Uterus (tissue), 2 donors: ENCODE measurements at regions not wholly inside any gene's neighbourhood (a gene's known extent, or its start where the extent isn't known, plus 50 kb on each side); places are given as distances from the start of the nearest gene placed in this dataset.

Experiments used
- POLR2A ChIP-seq, 2 donors: fragments of 450-650 bp; IDR thresholded peaks; one replicate each; pipeline ENCODE4 v1.6.1; 2016; ENCODE audit warnings: antibody characterized with exemption in 2 of 2, mild to moderate bottlenecking in 1 of 2, moderate library complexity in 1 of 2
- TF ChIP-seq, protein P1 (sequence below), 4 experiments: fragments of 200-600 bp in 2 of 4; fragments of 450-650 bp in 2 of 4; sonication (generic) in 2 of 4; IDR thresholded peaks; one replicate each; pipeline ENCODE4 v1.5.1; 2016 to 2019; ENCODE audit warnings: antibody characterized with exemption in 4 of 4, mild to moderate bottlenecking in 2 of 4, moderate library complexity in 1 of 4

DNA sequence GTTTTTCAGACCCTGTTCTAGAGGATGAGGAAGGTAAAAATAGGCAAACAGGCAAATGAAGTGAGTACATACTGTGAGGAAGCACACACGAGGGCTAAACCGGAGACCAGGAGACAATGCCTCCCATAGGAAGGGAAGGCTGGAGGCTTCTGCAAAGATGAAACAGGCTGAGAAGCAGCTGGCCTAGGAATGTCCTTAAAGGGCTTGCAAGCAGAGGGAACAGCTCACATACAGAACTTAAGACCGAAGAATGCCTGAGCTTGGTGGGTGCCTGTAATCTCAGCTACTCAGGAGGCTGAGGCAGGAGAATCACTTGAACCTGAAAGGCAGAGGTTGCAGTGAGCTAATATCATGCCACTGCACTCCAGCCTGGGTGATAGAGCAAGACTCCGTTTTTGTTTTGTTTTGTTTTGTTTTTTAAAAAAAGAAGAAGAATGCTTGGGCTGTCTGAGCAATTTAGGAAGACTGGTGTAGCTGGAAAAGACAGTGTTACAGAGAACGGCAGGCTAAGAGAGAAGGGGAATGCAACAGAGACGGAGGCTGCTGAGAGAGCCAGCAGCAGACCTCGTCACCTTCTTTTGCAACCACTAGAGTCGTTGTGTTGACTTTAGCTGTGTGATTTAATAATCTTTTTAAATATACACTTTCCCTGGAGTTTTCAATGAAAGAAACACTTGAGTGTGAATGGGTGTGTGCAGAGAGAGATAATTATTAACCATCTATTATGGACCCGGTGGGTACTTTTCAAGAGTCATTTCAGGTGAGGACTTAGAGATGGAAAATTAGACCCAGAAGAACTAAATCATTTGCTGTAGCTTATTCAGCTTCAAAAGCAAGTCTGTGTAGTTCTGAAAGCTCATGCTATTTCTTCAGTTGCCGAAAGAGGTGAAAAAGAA, 232.8 kb downstream of the GALR1 start:
- TF ChIP-seq, protein P1, sequence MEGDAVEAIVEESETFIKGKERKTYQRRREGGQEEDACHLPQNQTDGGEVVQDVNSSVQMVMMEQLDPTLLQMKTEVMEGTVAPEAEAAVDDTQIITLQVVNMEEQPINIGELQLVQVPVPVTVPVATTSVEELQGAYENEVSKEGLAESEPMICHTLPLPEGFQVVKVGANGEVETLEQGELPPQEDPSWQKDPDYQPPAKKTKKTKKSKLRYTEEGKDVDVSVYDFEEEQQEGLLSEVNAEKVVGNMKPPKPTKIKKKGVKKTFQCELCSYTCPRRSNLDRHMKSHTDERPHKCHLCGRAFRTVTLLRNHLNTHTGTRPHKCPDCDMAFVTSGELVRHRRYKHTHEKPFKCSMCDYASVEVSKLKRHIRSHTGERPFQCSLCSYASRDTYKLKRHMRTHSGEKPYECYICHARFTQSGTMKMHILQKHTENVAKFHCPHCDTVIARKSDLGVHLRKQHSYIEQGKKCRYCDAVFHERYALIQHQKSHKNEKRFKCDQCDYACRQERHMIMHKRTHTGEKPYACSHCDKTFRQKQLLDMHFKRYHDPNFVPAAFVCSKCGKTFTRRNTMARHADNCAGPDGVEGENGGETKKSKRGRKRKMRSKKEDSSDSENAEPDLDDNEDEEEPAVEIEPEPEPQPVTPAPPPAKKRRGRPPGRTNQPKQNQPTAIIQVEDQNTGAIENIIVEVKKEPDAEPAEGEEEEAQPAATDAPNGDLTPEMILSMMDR (IDR thresholded peaks at IDR 0.05): no peak
- TF ChIP-seq POLR2A (IDR thresholded peaks at IDR 0.05): no peak
